B cell (primary cell): ENCODE measurements at regions not wholly inside any gene's neighbourhood (a gene's known extent, or its start where the extent isn't known, plus 50 kb on each side); places are given as distances from the start of the nearest gene placed in this dataset.

ENCODE experiments used
- ATAC-seq: fragments of 200-7000 bp; cut with Tn5 transposase; one replicate; pipeline ENCODE4 v1.10.0; 2021; ENCODE audit warnings: low read depth, mild to moderate bottlenecking, moderate number of reproducible peaks, moderate library complexity
- CTCF ChIA-PET: fragments of 350-600 bp; sonication (Branson Sonifier 250); formaldehyde crosslinking; loops from one replicate; lab custom pipeline; 2021; ENCODE audit warnings: antibody characterized with exemption, inconsistent platforms; lab: Charles Lee
- POLR2A ChIA-PET: fragments of 350-600 bp; sonication (Branson Sonifier 250); formaldehyde crosslinking; loops from one replicate; lab custom pipeline; 2021; ENCODE audit warnings: antibody characterized with exemption; lab: Charles Lee
- DNase-seq: peaks from one replicate; pipeline ENCODE4 v3.0.0; 2013
- H2AFZ ChIP-seq: 2 replicates; pipeline ENCODE4 v1.6.1; 2012; ENCODE audit warnings: mild to moderate bottlenecking, low read depth, low read length; ENCODE audit not compliant: insufficient read depth, poor library complexity, severe bottlenecking
- H3K27ac ChIP-seq, 2 donors: 1 replicate in 1 of 2; 2 replicates in 1 of 2; pipeline ENCODE4 v1.5.1; 2012 to 2013; ENCODE audit warnings: low read length in 2 of 2, mild to moderate bottlenecking in 2 of 2, moderate library complexity in 1 of 2
- H3K27me3 ChIP-seq, 4 experiments: fragments of 200-600 bp in 1 of 4; sonication (generic) in 1 of 4; replicated peaks in 1 of 4; 1 replicate in 2 of 4; 2 replicates in 2 of 4; pipeline versions ENCODE4 v1.6.1 to v1.7.0; 2013 to 2016; ENCODE audit warnings: low read length in 3 of 4, mild to moderate bottlenecking in 2 of 4, mixed read lengths in 1 of 4, moderate library complexity in 1 of 4; ENCODE audit not compliant: insufficient read depth in 4 of 4, control insufficient read depth in 3 of 4; ENCODE audit errors: control extremely low read depth in 1 of 4
- H3K36me3 ChIP-seq, 2 experiments: replicated peaks in 1 of 2; 1 replicate in 1 of 2; 2 replicates in 1 of 2; pipeline versions ENCODE4 v1.6.1 to v1.7.1; 2013; ENCODE audit warnings: low read length in 1 of 2; ENCODE audit not compliant: insufficient read depth in 2 of 2, control insufficient read depth in 1 of 2; ENCODE audit errors: control extremely low read depth in 1 of 2, extremely low read depth in 1 of 2
- H3K4me1 ChIP-seq, 2 donors: fragments of 200-600 bp in 1 of 2; sonication (generic) in 1 of 2; 1 replicate in 1 of 2; 2 replicates in 1 of 2; pipeline versions ENCODE4 v1.5.1 to v1.6.1; 2013 to 2017; ENCODE audit warnings: low read length in 2 of 2; ENCODE audit not compliant: control insufficient read depth in 2 of 2, insufficient read depth in 2 of 2
- H3K4me2 ChIP-seq: replicated peaks from 2 replicates; pipeline ENCODE3; 2012; ENCODE audit warnings: mild to moderate bottlenecking, low read depth, low read length; ENCODE audit not compliant: poor library complexity, severe bottlenecking
- H3K4me3 ChIP-seq, 5 experiments: fragments of 200-600 bp in 1 of 5; sonication (generic) in 1 of 5; 1 replicate in 3 of 5; 2 replicates in 2 of 5; pipeline versions ENCODE4 v1.5.1 to v1.7.0; 2011 to 2016; ENCODE audit warnings: low read length in 4 of 5, mild to moderate bottlenecking in 4 of 5, low read depth in 2 of 5, control low read depth in 1 of 5, moderate library complexity in 1 of 5; ENCODE audit not compliant: insufficient read depth in 1 of 5; ENCODE audit errors: control extremely low read depth in 1 of 5, extremely low read depth in 1 of 5
- H3K79me2 ChIP-seq: fragments of 200-600 bp; sonication (generic); one replicate; pipeline ENCODE4 v1.6.0; 2016; ENCODE audit warnings: low read length; ENCODE audit not compliant: control insufficient read depth, insufficient read depth
- H3K9ac ChIP-seq: fragments of 200-600 bp; sonication (generic); 2 replicates; pipeline ENCODE4 v1.6.1; 2017; ENCODE audit warnings: mild to moderate bottlenecking, low read length, moderate library complexity
- H3K9me3 ChIP-seq, 3 donors: one replicate each; pipeline versions ENCODE4 v1.6.1 to v1.7.1; 2013; ENCODE audit warnings: low read length in 2 of 3; ENCODE audit not compliant: control insufficient read depth in 2 of 3, insufficient read depth in 1 of 3; ENCODE audit errors: control extremely low read depth in 1 of 3
- H4K20me1 ChIP-seq: 2 replicates; pipeline ENCODE4 v1.6.0; 2012; ENCODE audit warnings: mild to moderate bottlenecking, low read length; ENCODE audit not compliant: insufficient read depth, control insufficient read depth, poor library complexity, severe bottlenecking
- H3K27ac Mint-ChIP-seq: one replicate; pipeline ENCODE4 v1.8.0; 2021; ENCODE audit warnings: mixed read lengths
- H3K27me3 Mint-ChIP-seq: one replicate; pipeline ENCODE4 v1.8.0; 2021; ENCODE audit warnings: mixed read lengths
- H3K4me1 Mint-ChIP-seq: one replicate; pipeline ENCODE4 v1.8.0; 2021; ENCODE audit warnings: mixed read lengths
- H3K4me3 Mint-ChIP-seq: one replicate; pipeline ENCODE4 v1.8.0; 2021; ENCODE audit warnings: mixed read lengths
- H3K9me3 Mint-ChIP-seq: one replicate; pipeline ENCODE4 v1.8.0; 2022; ENCODE audit warnings: mixed read lengths; ENCODE audit not compliant: insufficient read depth
- CTCF ChIP-seq: fragments of 200-600 bp; IDR thresholded peaks from one replicate; pipeline ENCODE4 v1.8.0; 2022; ENCODE audit warnings: antibody characterized with exemption, mild to moderate bottlenecking
- EZH2 ChIP-seq: IDR thresholded peaks from 2 replicates; pipeline ENCODE4 v1.6.1; 2012; ENCODE audit warnings: borderline replicate concordance, low read depth, mild to moderate bottlenecking, moderate library complexity, low read length; ENCODE audit not compliant: insufficient read depth, poor library complexity, severe bottlenecking
- WGBS: methylation state at CpG from one replicate; pipeline ENCODE4 v1.1.5; 2013; ENCODE audit warnings: missing lambda C conversion rate; ENCODE audit not compliant: insufficient coverage; 5-methylcytosine and 5-hydroxymethylcytosine counted together
- intact Hi-C: fragments of 100-400 bp; cut with micrococcal nuclease; formaldehyde crosslinking; loops from one replicate; pipeline ENCODE4 v1.10.0; 2022

- CTCF ChIA-PET = no interaction called here
- intact Hi-C loops = no loop called here
- no peaks in the 10 kb centered on the region for H3K4me1 Mint-ChIP-seq
Measured at GRCh38 chrX:137362583-137362982, 203.3 kb upstream of the ZIC3 start.

GRCh38 chrX:137354851-137355250 lies 211.1 kb upstream of the ZIC3 start:
- H3K4me1 ChIP-seq = no peaks in the 10 kb centered on the region
- H3K27me3 ChIP-seq = no peaks in the 10 kb centered on the region
- no peak overlapping the region for H2AFZ ChIP-seq
- no peaks in the 10 kb centered on the region for H3K79me2 ChIP-seq
- no peaks in the 10 kb centered on the region for H3K27me3 Mint-ChIP-seq
- ATAC-seq (no peak), DNase-seq (no peak)
- intact Hi-C loops = no loop called here
- H3K9me3 Mint-ChIP-seq = no peaks in the 10 kb centered on the region
- H3K4me1 Mint-ChIP-seq = no peaks in the 10 kb centered on the region
- ChIA-PET POLR2A (no interaction called here), CTCF (no interaction called here)
- TF ChIP-seq EZH2 = no peak
- TF ChIP-seq CTCF = no peak
- H3K4me3 ChIP-seq = no peak overlapping the region
- no peak overlapping the region for H3K4me3 Mint-ChIP-seq
- H3K9me3 ChIP-seq = no peaks in the 10 kb centered on the region
- no peak overlapping the region for H3K27ac ChIP-seq
- WGBS = no CpG with 5 or more reads among the region's 1 CpG
- no peaks in the 10 kb centered on the region for H4K20me1 ChIP-seq
- no peak overlapping the region for H3K4me2 ChIP-seq
- H3K36me3 ChIP-seq = no peaks in the 10 kb centered on the region
- H3K9ac ChIP-seq = no peak overlapping the region
- H3K27ac Mint-ChIP-seq = no peak overlapping the region

More at GRCh38 chrX:137362583-137362982, 203.3 kb upstream of the ZIC3 start:
- DNase-seq = no peak
- no peaks in the 10 kb centered on the region for H4K20me1 ChIP-seq
- H3K4me3 Mint-ChIP-seq = no peak overlapping the region
- H3K9me3 ChIP-seq = no peaks in the 10 kb centered on the region
- H3K27me3 Mint-ChIP-seq = no peaks in the 10 kb centered on the region
- H3K36me3 ChIP-seq = no peaks in the 10 kb centered on the region
- H3K4me1 ChIP-seq = no peaks in the 10 kb centered on the region
- TF ChIP-seq CTCF (no peak), EZH2 (no peak)
- POLR2A ChIA-PET = no interaction called here
- H3K4me3 ChIP-seq = no peak overlapping the region
- H3K79me2 ChIP-seq = no peaks in the 10 kb centered on the region
- H2AFZ ChIP-seq = no peak overlapping the region
- whole genome bisulfite sequencing = no CpG with 5 or more reads among the region's 5 CpGs
- no peak overlapping the region for H3K27ac ChIP-seq
- H3K4me2 ChIP-seq = no peak overlapping the region
- no peak for ATAC-seq
- H3K9ac ChIP-seq = no peak overlapping the region
- no peaks in the 10 kb centered on the region for H3K9me3 Mint-ChIP-seq
- H3K27me3 ChIP-seq = no peaks in the 10 kb centered on the region
- no peak overlapping the region for H3K27ac Mint-ChIP-seq
